Lower leg skin (tissue), 3 donors: ENCODE measurements at regions not wholly inside any gene's neighbourhood (a gene's known extent, or its start where the extent isn't known, plus 50 kb on each side); places are given as distances from the start of the nearest gene placed in this dataset.

Source experiments
- CTCF ChIP-seq, 3 donors: fragments of 450-650 bp; IDR thresholded peaks; one replicate each; pipeline ENCODE4 v1.5.1; 2016; ENCODE audit warnings: antibody characterized with exemption in 3 of 3, mild to moderate bottlenecking in 3 of 3, moderate library complexity in 2 of 3
- POLR2A ChIP-seq, 2 donors: fragments of 450-650 bp; IDR thresholded peaks; one replicate each; pipeline ENCODE4 v1.6.1; 2016 to 2017; ENCODE audit warnings: antibody characterized with exemption in 2 of 2, mild to moderate bottlenecking in 1 of 2, moderate library complexity in 1 of 2

- no peak for TF ChIP-seq POLR2A (IDR thresholded peaks at IDR 0.05)
- TF ChIP-seq CTCF (IDR thresholded peaks at IDR 0.05): no peak
Observed at GRCh38 chr5:130425424-130425823, 521.2 kb downstream of the CHSY3 start.
